Testis (tissue), 2 donors: ENCODE measurements at regions not wholly inside any gene's neighbourhood (a gene's known extent, or its start where the extent isn't known, plus 50 kb on each side); places are given as distances from the start of the nearest gene placed in this dataset.

ENCODE experiments used
- CTCF ChIP-seq, 3 experiments: fragments of 450-650 bp in 2 of 3; fragments of 200-600 bp in 1 of 3; sonication (generic) in 1 of 3; IDR thresholded peaks; one replicate each; pipeline ENCODE4 v1.5.1; 2016 to 2019; ENCODE audit warnings: antibody characterized with exemption in 3 of 3, mild to moderate bottlenecking in 2 of 3, moderate library complexity in 1 of 3
- POLR2A ChIP-seq: fragments of 450-650 bp; IDR thresholded peaks from one replicate; pipeline ENCODE4 v1.6.1; 2017; ENCODE audit warnings: antibody characterized with exemption, mild to moderate bottlenecking, moderate library complexity

DNA sequence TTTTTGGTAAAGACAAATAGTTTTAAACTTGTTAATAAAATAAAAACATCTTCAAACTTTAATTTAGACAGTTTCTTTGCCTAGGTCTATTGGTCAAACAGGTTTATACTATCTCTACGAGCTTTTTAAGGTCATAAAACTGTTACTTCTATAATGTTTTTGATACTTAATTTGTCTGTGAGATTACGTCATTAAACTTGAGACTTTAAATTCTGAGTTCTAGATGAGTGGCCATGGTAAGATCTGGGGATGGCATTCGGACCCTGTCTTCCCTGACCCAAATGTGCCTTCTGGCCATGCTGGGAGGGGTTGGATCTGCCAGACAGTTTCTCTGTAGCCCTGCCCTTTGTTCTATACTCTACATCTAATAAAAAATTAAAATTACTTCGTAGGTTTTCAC lies 497.8 kb downstream of the TMEM135 start:
- TF ChIP-seq CTCF (IDR thresholded peaks at IDR 0.05) (no peak), POLR2A (no peak)
